ENCODE measurements at regions not wholly inside any gene's neighbourhood (a gene's known extent, or its start where the extent isn't known, plus 50 kb on each side); places are given as distances from the start of the nearest gene placed in this dataset.

DNA sequence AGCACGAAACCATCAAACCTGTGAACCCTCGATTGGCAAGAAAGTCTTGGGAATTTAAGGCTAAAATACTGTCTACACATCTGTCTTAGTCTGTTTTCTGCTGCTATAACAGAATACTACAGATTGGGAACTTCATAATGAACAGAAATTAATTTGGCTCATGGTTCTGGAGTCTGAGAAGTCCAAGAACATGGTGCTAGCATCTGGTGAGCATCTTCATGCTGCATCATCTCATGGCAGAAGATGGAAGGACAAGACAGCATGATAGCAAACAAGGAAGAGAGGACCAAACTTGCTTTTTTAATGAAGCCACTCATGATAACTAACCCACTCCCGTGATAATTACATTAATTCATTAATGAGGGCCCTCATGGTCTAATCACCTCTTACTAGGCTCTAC is 102.0 kb upstream of the CDKN3 start:
- H3K36me3 ChIP-seq, result no peaks in the 10 kb centered on the region
- no peak overlapping the region for H3K27ac ChIP-seq
- no peak for DNase-seq (ENCODE audit: low spot score in 2 of 2)
- TF ChIP-seq, protein P1, sequence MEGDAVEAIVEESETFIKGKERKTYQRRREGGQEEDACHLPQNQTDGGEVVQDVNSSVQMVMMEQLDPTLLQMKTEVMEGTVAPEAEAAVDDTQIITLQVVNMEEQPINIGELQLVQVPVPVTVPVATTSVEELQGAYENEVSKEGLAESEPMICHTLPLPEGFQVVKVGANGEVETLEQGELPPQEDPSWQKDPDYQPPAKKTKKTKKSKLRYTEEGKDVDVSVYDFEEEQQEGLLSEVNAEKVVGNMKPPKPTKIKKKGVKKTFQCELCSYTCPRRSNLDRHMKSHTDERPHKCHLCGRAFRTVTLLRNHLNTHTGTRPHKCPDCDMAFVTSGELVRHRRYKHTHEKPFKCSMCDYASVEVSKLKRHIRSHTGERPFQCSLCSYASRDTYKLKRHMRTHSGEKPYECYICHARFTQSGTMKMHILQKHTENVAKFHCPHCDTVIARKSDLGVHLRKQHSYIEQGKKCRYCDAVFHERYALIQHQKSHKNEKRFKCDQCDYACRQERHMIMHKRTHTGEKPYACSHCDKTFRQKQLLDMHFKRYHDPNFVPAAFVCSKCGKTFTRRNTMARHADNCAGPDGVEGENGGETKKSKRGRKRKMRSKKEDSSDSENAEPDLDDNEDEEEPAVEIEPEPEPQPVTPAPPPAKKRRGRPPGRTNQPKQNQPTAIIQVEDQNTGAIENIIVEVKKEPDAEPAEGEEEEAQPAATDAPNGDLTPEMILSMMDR (IDR thresholded peaks at IDR 0.05), result no peak
- no peaks in the 10 kb centered on the region for H3K9me3 ChIP-seq
- H3K4me1 ChIP-seq, result no peaks in the 10 kb centered on the region
- intact Hi-C loops (cut with DNase I), result no loop called here
- no peaks in the 10 kb centered on the region for H3K27me3 ChIP-seq
- no peak overlapping the region for H3K4me3 ChIP-seq

DNA sequence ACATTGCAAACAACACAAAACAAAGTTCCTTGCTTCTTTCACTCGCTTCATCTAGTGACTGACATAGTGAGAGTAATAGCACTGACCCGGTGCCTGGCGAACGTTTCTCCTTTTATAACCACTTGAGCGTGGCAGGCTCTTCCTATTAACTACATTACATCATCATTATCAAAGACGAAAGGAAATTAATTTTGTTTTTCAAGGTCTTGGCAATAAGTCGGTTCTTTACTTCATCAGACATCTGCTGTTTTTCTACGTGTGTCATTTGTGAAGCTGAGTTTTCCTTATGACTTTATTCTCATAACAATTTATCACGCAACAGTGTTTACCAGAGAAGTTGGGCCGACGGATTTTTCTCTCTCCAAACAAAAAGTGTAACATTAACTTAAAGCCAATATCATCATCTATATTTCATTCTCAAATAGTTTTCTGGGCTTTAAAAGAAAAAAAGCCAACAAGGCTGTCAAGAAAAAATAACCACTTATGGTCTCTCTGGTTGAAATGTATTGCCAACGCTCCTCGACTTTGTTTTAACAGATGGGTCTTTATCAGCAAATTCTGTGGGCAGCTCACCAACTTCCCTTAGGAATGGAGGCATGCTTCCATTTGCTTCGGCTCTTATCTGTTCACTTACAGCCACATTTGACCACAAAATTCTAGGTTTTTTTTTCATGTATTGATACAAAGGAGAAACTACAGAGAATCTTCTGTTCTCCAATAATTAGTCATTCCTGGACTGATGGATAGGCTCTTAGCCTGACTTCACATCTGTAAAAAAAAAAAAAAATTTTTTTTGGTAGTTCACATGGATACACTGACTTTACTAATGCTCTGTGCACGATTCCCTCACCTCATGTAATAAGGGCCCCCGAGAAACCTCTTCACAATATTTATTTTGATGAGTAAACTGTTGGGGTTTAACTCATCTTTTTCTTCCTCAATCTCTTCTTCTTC is 97.1 kb upstream of the CDKN3 start:
- no peaks in the 10 kb centered on the region for H3K27me3 ChIP-seq
- no peaks in the 10 kb centered on the region for H3K4me1 ChIP-seq
- no peak overlapping the region for H3K4me3 ChIP-seq
- no peaks in the 10 kb centered on the region for H3K9me3 ChIP-seq
- H3K36me3 ChIP-seq, result no peaks in the 10 kb centered on the region
- TF ChIP-seq, protein P1 (IDR thresholded peaks at IDR 0.05), result no peak
- H3K27ac ChIP-seq, result no peak overlapping the region
- intact Hi-C loops (cut with DNase I), result no loop called here
- no peak for DNase-seq (ENCODE audit: low spot score in 2 of 2)

DNA sequence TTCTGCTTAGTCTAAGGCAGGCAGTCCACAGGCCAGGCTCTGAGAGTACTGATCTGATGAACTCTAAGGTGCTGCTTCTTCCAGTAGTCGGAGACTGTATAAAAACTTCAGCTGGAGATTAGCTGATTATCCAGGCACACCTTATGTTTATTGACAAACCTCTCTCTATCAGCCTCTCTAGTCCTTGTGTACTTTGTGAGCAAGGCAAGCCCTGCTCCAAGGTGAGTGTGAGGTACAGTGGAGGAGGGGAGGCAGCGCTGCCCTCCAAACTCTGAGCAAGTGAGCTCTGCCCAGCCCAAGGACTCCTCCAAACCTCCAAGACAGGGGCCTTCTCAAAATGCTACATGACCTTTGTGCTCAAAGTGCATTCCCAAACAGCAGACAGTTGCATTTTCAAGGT is 95.9 kb upstream of the CDKN3 start:
- no peak for DNase-seq (ENCODE audit: low spot score in 2 of 2)
- no peak overlapping the region for H3K4me3 ChIP-seq
- no peaks in the 10 kb centered on the region for H3K4me1 ChIP-seq
- no peak overlapping the region for H3K27ac ChIP-seq
- no peaks in the 10 kb centered on the region for H3K36me3 ChIP-seq
- intact Hi-C loops (cut with DNase I), result no loop called here
- H3K9me3 ChIP-seq, result no peaks in the 10 kb centered on the region
- TF ChIP-seq, protein P1 (IDR thresholded peaks at IDR 0.05), result no peak
- no peaks in the 10 kb centered on the region for H3K27me3 ChIP-seq

DNA sequence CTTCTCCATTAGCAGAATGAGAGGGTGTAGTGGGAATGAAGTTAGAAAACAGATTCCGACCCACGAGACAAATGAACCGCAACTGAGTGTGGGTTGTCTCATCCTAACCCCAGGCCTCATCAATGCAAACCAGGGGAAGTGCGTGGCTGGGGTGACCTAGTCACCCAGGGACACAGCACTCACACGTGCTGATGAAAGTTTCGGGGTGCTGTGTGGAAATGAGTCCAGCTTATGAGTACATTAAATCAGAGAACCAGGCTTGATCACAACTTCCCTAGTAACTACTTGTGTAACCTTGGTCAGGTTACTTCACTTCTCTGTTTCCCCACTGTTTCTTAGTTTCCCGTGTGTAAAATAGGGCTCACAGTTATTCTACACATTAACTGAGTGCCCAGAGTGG is 95.4 kb upstream of the CDKN3 start:
- H3K4me3 ChIP-seq, result no peak overlapping the region
- H3K27me3 ChIP-seq, result no peaks in the 10 kb centered on the region
- TF ChIP-seq, protein P1 (IDR thresholded peaks at IDR 0.05), result no peak
- no peak for DNase-seq (ENCODE audit: low spot score in 2 of 2)
- no peak overlapping the region for H3K27ac ChIP-seq
- no peaks in the 10 kb centered on the region for H3K4me1 ChIP-seq
- intact Hi-C loops (cut with DNase I), result no loop called here
- H3K36me3 ChIP-seq, result no peaks in the 10 kb centered on the region
- no peaks in the 10 kb centered on the region for H3K9me3 ChIP-seq

DNA sequence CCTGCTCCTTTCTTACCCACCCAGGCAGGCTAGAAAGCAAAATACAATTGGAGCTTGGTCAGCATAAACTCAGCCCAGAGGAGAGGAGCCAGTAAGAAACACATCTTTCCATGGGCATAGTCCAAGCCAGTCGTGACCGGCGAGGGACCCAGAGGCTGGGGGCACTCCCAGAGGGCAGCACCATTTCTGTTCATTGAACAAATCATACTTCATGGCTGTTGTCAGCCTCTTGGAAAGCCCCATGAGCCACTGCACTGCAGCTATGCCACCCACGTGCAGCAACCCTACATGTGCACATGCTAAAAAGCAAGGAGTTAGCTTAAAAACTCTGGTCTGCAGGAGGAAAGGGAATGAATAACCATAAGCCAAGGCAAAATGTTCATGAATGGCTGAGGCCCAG is 90.0 kb upstream of the CDKN3 start:
- intact Hi-C loops (cut with DNase I), result no loop called here
- no peaks in the 10 kb centered on the region for H3K36me3 ChIP-seq
- TF ChIP-seq, protein P1 (IDR thresholded peaks at IDR 0.05), result no peak
- no peaks in the 10 kb centered on the region for H3K27me3 ChIP-seq
- H3K9me3 ChIP-seq, result no peaks in the 10 kb centered on the region
- no peaks in the 10 kb centered on the region for H3K4me1 ChIP-seq
- H3K4me3 ChIP-seq, result no peak overlapping the region
- DNase-seq (ENCODE audit: low spot score in 2 of 2), result no peak
- no peak overlapping the region for H3K27ac ChIP-seq
